ENCODE measurements at regions not wholly inside any gene's neighbourhood (a gene's known extent, or its start where the extent isn't known, plus 50 kb on each side); places are given as distances from the start of the nearest gene placed in this dataset.

DNA sequence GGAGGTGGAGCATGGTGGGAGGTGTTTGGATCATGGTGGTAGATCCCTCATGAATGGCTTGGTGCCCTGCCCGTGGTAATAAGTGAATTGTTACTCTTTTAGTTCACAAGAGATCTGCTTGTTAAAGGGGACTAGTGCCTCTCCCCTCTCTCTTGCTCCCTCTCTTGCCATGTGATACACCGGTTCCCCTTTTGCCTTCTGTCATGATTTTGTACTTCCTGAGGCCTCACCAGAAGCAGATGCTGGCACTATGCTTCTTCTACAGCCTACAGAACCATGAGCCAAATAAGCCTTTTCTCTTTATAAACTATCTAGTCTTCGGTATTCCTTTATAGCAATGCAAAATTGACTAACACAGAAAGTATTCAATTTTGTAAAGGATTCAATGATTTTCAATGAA is 817.1 kb downstream of the TLR4 start:
- no peak for DNase-seq (ENCODE audit: low spot score)

DNA sequence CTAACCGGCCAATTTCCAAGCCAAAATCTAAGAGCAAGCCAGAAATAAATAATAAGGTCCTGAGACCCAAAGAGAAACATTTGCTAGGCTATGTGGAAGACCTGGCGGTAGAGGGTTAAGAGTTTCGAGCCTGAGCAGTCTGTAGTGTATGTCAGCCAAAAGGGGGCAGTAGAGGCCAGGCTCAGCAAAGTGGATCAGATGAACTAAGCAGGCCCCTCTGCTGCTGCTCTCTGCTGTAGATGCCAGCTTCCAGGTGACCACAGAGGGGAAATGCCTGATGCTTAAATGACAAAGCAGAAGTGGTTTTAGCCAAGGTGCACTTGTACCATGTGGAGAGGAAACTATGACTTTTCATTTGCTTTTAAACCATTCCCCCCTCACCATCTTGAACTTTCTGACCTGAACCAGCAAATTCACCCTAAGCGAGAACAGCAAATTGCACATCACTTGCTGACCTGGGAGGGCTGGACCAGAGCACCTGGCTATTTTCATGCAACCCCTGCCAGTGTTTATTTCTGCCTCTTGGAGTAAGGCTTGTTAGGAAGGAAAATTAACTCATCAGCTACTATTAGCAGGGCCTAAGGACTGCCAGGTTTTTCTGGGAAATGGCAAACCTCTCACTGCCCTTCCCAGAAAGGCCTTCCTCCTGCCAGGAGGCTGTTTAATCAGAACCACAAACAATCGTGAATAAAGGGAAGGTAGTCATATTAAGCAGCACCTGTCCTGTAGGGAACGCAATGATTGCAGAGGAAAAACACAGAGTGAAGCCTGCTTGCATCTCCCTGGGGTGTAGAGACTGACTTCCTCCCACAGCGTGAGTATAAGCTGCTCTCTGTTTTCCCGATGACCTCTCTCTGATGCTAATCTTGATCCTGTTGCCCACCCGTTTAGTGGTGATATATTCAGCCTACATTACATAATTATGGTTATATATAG is 818.2 kb downstream of the TLR4 start:
- peak; percentile 41 for DNase-seq (ENCODE audit: low spot score)

DNA sequence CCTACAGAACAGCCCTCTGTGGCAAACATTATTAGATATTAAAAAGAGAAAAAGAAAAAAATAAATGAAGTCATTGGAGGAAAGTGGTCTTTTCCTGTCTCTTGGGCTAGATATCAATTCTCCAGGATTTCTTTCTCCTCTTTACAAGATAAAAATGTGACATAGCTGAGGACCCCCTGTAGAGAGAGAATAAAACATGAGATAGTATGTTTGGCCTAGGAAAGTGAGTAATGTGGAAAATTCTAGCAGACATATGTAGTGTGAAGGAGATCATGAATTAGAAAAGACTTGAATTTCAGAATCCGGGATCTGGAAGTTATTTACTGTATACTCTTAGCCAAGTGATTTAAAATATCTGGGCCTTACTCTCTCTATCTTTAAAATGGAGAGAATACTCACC is 823.1 kb downstream of the TLR4 start:
- no peak for DNase-seq (ENCODE audit: low spot score)

DNA sequence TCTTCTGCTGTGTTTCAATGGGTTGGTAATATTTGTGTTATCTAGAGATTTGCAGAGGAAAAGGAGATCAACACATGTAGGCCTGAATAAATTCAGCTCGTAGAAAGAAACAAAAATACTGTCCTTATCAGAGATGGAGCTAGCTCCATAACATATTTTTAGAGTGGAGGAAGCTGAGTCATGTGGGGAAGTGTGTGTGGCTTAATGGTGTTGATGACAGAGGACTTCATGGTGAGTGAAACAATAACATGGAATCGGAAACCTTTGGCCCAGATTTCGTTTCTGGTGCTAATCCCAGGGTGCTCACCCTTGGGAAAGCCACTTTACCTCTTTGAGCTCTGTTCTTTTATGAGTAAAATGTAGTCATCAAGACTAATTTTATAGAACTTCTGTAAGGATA is 825.0 kb downstream of the TLR4 start:
- DNase-seq (ENCODE audit: low spot score) = no peak

DNA sequence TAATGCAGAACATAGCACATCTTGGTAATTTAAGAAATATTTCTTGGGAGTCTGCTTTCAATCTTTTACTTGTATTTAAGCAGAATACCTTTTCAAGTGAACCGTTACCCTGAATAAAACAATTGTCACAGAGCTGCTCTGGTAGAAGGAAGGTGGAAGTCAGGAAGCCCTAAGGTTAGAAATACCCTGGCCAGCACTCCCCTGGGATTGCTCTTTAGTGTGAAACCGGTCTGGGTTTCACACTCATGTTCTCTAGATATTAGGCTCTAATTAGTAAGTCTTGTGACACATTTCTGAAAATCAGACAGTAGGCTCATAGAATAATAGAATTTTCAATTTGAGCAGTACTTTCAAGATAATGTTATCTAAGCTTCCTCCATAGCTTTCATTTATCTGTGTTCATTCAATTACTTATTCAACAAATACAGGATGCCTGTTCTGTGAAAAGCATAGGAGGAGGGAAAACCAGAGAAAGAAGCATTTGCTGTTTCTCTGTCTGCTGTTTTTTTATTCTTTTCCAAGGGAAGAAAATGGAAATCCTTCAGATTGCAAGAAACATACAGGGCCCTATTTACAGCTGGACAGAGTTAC is 825.5 kb downstream of the TLR4 start:
- DNase-seq (ENCODE audit: low spot score) = no peak

DNA sequence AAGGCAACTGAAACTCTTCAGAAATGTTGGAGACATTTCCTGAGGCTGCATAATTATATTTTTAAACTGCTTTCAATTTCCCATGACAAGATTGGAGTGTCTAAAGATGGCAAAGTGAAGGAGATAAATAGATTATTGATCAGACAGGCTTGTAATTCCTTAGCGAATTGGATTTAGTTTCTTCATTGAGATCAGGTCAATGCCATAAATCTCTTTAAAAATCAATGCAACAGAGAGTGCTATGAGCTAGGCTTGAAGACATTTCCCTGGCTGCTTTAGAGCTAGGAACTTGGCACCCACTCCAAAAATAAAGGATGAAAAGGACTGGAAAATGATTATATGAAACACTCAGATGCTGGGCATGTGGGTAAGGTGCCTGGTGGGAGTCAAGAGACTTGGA is 828.4 kb downstream of the TLR4 start:
- DNase-seq (ENCODE audit: low spot score) = no peak

DNA sequence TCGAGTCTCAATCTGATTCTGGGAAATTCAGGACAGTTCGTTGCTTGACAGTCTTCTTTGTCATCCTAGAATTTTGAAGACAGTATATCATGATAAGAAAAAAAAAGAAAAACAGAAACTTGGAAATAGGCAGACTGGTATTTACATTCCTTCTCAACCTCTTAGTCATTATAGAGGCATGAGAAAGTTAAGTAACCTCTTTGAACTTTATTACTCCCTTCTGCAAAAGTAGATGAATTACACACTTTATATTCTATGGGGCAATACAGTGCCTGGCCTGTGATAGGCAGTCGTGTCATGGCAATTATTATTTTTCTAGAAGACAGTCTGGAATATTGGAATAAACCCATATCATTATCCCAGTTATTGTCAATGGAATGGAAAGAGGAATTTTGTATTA is 828.9 kb downstream of the TLR4 start:
- no peak for DNase-seq (ENCODE audit: low spot score)

DNA sequence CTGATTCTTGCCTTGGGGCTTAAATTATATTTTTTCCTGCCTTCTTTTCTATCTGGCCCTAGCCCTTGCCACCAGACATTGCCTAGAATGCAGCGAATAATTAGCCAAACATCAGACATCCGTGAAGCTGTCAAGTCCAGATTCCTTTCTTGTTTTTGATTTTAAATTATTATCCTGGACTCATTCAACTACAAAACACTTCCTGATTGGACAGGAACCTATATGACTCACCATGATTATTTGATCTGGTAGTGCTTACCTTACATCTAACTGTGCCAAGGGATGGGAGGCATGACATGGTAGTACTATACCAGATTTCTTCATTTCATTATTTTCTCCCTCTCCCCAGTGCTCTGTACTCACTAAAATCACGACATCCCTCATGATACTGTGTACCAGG is 829.6 kb downstream of the TLR4 start:
- no peak for DNase-seq (ENCODE audit: low spot score)

DNA sequence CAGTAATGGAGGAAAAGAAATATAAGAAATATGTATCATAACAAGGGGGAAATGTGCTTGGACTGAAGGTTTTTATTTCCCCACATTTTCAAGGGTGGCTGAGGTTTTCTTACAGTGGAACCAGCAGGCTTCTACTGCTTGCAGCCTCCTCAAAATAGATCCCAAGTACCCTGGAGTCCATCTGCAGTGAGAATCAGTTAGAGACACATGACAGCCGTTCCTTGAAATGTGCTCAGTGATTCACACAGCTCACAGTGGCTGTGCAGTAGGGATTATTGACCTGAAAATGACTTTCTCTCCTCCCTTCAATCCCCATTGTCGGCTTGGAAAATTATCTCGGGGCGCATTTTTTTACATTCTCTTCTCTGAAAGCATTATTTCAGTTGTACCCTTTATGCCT is 832.0 kb downstream of the TLR4 start:
- no peak for DNase-seq (ENCODE audit: low spot score)

DNA sequence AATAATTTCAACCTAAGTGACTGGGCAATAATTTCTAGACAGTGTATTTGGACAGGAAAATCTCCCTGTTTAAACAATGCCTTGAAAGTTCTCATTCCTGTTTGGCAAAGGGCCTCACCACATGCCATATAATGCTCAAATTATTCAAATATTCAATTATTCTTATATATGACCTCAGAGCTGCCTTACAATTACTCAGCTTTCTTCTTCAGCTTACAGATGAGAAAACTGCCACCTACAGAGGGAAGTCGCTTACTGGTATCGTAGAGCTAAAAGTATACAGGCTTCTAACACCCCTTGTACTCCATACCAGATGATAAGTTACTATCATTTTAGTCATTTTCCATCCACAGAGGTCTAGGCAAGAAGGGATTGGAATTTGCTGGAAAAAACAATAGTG is 830.3 kb downstream of the BRINP1 start:
- no peak for DNase-seq (ENCODE audit: low spot score)

DNA sequence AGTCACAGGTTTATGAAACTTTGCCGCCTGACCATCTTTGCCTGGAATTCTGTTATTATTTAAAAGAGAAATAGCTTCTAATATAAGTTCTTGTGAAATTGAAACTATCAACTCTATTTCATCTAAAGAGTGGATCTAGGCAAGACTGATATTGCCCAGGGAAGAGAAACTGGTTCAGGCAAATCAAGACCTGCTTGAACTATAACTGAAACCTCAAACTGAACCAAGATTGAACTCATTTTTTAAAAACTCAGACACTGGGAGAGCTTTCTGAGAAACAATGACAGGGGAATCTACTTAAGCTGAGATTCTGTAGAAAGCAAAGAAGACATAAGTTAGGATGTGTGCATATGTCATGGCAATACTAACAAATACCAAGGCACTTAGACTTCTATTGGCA is 815.8 kb downstream of the BRINP1 start:
- DNase-seq (ENCODE audit: low spot score) = no peak

DNA sequence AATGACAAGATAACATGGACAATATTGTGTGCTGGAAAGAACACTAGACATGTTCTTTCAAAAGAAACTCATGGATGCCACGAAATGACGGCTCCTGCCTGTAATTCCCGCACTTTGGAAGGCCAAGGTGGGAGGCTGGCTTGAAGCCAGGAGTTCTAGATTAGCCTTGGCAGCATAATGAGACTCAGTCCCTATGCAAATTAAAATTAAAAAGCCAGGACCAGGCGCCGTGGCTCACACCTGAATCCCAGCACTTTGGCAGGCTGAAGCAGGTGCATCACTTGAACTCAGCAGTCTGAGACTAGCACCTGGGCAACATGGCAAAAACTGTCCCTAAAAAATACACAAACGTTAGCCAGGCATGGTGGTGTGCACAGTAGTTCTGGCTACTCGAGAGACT is 814.2 kb downstream of the BRINP1 start:
- DNase-seq (ENCODE audit: low spot score) = no peak

DNA sequence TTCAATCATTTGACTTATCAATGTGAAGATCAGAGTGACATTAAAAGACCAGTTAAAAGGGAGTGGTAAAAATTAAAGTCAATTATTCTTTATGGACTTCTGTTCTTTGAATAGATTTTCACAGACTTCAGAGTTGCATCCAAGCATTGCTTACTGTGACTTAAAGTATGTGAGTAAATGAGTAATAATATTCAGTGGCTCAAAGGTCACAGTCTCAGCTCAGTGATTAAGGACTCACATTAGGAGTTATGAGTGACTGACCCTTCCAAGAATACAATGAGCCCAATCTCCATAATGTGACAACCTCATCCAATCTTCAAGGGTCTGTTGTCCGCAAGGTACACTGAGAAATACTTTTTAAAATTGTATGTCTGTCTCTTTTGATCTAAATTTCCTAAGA is 811.2 kb downstream of the BRINP1 start:
- DNase-seq (ENCODE audit: low spot score) = no peak

DNA sequence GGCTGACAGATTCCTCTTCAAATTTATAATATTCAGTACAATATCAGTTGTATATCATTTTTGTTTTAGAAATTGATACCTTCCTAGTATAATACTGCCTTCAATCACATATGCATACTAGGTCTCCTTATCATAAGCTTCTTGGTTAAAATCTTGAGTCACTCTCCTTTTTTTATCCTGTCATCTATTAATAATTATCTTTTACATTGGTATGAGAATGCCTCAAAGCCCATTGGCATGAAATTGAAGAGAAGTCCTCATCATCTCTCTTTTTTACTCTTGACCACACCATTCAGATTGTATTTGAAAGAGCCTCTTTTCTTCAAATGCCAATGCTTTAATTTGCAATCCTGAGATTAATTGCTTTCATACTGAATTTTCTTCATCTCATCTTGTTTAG is 810.3 kb downstream of the BRINP1 start:
- no peak for DNase-seq (ENCODE audit: low spot score)

DNA sequence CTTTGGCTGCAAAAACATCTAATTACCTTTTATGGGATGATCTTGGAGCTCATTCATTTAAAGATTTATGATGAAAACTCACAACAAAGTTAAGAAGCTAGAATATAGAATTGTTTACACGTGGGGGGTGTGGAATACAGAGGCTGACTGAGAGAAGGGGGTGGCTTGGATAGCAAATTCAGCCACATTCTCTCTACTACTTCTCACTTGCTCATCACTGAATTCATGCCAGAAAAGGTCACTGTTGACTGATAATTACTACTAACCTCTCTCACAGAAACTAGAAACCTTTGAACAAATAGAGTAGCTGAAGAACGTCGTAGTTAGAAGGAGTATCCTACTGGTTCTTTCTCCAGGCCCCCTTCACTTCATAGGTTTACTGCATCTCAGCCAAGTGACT is 808.2 kb downstream of the BRINP1 start:
- DNase-seq (ENCODE audit: low spot score) = no peak

DNA sequence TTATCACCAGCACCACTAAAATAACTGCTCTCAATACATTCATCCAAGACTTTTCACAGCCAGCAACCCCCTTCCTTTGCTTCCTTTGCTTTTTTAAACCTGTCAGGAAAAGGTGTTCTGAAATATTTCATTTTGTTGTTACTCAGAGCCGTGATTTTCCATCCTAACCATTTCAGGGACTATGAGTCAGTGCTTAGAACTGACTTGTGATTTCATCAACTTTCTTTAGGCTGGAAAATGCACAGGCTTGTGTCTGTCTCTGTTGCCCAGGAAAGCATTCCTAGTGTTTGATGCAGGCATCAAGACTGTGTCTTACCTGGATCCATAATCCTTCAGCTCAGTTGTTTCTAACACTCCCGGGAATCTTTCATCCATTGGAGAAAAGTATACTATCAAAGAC is 805.6 kb downstream of the BRINP1 start:
- DNase-seq (ENCODE audit: low spot score) = no peak

DNA sequence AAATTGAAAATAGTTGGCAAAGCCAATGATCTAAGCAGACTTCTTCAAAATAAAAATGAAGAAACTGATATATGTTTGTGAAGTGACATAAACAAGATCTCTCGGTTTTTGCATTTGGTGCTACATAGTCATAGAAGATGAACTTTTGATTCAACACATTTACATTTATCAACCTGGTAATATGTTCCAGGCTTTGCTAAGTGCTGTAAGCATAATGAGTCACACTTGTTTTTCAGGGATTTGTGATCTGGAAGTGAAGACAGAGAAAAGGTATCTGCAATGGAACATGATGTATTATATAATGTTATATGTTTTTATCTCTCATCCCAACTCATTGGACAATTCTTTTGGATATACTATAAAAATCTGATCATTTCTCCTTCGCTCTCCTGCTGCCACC is 801.4 kb downstream of the BRINP1 start:
- no peak for DNase-seq (ENCODE audit: low spot score)

DNA sequence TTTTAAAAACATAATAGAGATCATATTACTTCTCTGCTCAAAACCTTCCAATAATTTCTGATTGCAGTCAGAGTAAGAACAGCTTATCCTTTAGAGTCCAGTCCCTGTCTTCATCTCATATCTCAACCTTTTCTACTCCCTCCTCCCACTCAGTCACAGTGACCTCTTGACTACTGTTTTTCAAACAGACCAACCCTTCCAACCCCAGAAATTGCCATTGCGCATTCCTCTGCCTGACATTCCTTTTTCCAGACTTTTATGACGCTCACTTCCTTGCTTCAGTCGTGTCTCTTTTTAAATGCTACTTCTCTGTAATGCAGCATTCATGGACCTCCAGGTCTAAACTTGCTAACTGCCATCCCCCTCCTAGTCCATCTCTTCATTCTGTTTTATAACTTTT is 800.5 kb downstream of the BRINP1 start:
- no peak for DNase-seq (ENCODE audit: low spot score)

DNA sequence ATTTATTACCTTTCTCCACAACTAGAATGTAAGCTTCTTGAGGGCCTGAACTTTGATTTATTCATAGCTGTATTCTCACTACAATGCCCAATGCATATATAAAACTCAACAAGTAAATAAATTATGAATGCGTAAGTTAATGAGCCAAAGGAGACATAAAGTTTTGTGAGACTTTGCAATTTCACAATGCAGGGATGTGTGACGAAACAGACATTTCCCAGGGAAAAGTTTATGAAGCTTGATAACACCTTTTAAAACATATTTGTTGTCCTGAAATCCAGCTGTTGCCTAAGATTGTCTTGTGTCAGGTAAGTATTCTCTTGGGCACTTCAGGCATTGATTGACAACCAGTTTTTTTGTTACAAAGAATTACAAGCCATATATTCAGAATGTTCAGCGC is 800.1 kb downstream of the BRINP1 start:
- no peak for DNase-seq (ENCODE audit: low spot score)

DNA sequence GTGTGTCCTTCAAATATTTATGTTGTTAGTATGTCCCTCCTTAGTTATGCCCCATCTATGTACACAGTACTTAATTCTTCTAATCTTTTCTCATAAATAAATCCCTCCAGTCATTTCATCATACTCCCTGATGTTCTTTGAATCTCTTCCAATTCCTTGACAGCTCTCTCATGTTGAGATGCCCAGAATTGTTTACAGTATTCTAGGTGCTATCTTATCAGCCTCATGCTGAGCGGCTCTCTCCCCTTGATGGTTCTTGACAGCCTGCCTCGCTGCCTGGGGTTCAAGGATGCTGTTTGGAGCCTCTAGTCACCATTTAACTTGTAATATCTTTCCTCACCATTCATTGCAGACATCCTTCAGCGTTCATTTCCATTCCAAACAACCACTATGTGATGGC is 799.2 kb downstream of the BRINP1 start:
- DNase-seq (ENCODE audit: low spot score) = no peak

DNA sequence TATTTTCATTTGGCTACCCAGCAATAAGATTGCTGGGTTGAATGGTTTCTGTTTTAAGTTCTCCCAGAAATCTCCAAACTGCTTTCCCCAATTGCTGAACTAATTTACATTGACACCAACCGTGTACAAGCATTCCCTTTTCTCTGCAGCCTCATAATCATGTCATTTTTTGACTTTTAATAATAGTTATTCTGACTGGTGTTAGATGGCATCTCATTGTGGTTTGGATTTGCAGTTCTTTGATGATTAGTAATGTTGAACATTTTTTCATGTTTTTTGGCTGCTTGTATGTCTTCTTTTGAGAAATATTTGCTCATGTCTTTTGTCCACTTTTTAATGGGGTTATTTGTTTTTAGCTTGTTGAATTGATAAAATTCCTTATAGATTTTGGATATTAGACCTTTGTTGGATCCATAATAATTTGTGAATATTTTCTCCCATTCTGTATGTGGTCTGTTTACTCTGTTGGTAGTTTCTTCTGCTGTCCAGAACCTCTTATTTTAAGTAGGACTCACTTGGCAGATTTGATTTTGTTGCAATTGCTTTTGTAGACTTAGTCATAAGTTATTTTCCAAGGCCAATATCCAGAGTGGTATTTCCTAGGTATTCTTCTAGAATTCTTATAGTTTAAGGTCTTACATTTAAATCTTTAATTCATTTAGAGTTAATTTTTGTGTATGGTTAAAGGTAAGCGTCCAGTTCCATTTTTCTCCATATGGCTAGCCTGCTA is 793.7 kb downstream of the BRINP1 start:
- DNase-seq (ENCODE audit: low spot score) = no peak

DNA sequence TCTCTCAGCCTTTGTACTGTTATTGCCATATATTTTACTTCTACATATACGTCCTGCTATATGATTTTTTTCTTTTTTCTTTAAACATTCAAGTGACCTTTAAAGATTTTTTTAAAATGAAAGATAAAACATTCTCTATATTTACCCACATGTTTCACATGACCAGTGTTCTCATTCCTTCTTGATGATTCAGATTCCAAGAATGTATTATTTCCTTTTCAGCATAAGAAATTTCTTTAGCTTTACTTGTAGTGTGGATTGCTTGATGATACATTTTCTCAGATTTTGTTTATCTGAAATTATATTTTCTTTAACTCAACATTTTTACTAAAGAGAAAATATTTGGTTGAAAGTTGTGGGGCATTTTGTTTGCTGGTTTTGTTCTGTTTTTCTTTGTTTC is 792.1 kb downstream of the BRINP1 start:
- peak; percentile 40 for DNase-seq (ENCODE audit: low spot score)

DNA sequence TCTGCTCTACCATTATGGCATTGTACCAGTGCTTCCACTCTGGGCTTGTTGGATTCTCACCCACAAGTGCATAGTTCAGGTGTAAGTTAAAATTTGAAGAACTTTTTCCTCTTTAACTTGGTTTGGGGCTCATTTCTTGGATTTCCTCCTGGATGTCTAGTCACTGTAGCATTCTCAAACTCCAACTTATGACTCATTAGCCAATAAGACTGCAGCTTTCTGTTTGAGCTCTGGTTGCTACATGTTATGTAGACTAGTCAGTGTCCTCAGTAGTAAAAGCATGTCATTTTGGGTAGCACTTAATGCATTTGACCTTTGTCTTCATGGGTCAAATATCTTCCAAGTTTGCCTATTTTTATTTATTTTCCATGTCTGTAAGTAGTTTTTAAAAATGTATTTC is 790.8 kb downstream of the BRINP1 start:
- DNase-seq (ENCODE audit: low spot score) = no peak
